ENCODE measurements at regions not wholly inside any gene's neighbourhood (a gene's known extent, or its start where the extent isn't known, plus 50 kb on each side); places are given as distances from the start of the nearest gene placed in this dataset. TPM values are rescaled to one million over a fixed set of nuclear protein-coding genes. Genes with fewer than 3 reads are reported as not detected.

DNA sequence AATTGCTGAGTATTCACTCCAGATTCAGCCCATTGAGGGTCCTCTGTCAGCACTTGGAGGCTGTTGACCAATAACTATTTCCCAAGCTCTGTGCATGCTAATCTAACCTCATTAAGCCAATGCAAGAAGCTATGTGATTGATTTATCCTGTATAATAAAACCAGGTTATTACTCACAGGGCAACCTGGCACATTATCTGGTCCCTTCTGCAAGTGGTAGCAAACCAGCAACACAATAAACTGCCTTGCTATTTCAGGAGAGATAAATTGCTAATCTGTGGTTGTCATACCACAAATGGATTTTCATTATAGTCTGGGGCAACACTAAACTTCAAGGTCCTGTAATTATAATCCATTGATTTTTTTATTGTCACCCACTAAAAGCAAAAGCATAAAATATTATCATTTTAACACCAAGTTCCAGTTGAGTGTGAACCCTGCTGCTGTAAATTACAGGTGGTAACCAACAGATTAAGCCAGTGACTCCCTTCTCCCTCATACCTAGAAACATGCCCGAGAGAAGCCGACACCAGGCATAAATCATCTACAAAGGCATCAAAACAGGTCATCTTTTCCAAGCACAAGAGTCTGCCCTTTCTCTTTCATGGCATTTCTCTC, 51.1 kb upstream of the SOX9 start (continued):
- TF ChIP-seq, protein P1, sequence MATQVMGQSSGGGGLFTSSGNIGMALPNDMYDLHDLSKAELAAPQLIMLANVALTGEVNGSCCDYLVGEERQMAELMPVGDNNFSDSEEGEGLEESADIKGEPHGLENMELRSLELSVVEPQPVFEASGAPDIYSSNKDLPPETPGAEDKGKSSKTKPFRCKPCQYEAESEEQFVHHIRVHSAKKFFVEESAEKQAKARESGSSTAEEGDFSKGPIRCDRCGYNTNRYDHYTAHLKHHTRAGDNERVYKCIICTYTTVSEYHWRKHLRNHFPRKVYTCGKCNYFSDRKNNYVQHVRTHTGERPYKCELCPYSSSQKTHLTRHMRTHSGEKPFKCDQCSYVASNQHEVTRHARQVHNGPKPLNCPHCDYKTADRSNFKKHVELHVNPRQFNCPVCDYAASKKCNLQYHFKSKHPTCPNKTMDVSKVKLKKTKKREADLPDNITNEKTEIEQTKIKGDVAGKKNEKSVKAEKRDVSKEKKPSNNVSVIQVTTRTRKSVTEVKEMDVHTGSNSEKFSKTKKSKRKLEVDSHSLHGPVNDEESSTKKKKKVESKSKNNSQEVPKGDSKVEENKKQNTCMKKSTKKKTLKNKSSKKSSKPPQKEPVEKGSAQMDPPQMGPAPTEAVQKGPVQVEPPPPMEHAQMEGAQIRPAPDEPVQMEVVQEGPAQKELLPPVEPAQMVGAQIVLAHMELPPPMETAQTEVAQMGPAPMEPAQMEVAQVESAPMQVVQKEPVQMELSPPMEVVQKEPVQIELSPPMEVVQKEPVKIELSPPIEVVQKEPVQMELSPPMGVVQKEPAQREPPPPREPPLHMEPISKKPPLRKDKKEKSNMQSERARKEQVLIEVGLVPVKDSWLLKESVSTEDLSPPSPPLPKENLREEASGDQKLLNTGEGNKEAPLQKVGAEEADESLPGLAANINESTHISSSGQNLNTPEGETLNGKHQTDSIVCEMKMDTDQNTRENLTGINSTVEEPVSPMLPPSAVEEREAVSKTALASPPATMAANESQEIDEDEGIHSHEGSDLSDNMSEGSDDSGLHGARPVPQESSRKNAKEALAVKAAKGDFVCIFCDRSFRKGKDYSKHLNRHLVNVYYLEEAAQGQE (IDR thresholded peaks at IDR 0.05; ENCODE audit: unreplicated experiment): no peak
- TF ChIP-seq, protein P2, sequence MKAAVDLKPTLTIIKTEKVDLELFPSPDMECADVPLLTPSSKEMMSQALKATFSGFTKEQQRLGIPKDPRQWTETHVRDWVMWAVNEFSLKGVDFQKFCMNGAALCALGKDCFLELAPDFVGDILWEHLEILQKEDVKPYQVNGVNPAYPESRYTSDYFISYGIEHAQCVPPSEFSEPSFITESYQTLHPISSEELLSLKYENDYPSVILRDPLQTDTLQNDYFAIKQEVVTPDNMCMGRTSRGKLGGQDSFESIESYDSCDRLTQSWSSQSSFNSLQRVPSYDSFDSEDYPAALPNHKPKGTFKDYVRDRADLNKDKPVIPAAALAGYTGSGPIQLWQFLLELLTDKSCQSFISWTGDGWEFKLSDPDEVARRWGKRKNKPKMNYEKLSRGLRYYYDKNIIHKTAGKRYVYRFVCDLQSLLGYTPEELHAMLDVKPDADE (IDR thresholded peaks at IDR 0.05): no peak
- TF ChIP-seq NANOG (IDR thresholded peaks at IDR 0.05; ENCODE audit: borderline replicate concordance): no peak

Small RNA genes in the stretch of these regions (small RNA-seq; reads per million reads assigned to genes)
- not detected for gene RNU7-155P (ENCODE audit: low replicate concordance)

All from GM23338 (cell line).